GM21786 (cell line): ENCODE measurements at regions not wholly inside any gene's neighbourhood (a gene's known extent, or its start where the extent isn't known, plus 50 kb on each side); places are given as distances from the start of the nearest gene placed in this dataset.

Source experiments
- ATAC-seq: cut with Tn5 transposase; IDR thresholded peaks from one replicate; pipeline ENCODE4 v1.9.1; 2021; ENCODE audit not compliant: unreplicated experiment

DNA sequence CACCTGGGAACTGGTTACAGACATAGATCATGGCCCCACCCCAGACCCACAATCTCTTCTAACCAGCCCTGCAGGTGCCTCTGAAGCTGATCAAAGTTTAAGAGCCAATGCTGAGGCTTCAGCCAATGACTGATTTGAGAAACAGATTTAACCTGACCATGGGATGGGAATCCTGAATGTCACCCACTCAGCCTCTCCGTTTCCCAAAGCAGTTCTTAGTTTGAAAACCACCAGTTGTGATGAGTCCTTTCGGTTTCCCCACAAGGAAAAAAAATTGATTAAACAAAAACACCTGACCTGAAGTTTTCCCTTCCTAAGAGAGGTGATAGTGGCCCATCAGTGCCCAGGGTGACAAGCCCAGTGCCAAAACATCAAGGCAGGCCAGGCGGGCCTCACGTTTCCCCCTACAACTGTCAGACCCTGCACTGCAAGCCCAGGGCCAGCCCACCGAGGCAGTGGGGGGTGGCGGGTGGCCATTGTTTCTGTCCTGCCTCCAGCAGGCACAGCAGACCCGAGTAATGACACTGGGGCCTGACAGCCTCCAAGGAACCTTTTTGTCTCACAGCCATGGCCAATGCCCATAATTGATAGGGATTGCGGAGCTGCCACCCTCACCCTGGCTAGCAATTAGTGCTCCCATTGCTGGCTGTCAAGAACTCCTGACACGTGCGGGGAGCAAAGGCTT, 75.4 kb upstream of the ZMIZ1 start:
- ATAC-seq: no peak

DNA sequence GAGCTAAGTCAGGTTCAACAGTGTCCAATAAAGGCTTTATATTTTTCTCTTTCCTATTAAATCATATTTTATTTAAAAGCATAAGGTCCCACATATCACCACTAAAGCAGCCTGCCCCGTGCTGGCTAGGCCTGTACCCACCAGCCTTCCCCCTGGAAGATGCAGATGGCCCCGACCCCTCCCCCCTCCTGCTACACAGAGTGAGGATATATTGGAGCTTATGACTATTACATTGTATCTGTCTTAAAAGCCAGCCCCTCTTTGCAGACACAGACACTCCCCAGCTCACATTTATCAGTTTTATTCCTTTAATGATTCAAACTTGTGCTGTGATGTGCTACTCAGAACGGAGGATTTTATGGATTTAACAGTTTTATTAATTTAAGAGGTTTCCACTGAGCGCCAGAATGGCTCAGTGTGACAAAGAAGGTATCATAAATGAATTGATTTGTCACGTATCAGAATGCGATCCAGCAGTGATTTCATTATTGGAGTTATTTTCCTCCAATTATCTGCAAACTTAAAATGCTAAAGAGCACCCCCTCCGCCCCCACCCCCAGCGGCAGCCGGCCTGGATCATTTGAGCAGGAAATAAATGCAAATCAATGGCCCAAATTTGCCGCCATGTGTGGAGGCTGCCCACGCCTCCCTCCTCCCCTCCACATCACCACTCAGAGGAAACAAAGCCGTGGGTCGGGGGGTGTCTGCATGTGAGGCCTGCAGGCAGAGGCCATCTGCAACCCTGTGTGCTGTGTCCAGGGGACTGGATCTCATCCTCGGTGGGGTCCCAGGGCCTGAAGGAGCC, 72.6 kb upstream of the ZMIZ1 start:
- no peak for ATAC-seq

DNA sequence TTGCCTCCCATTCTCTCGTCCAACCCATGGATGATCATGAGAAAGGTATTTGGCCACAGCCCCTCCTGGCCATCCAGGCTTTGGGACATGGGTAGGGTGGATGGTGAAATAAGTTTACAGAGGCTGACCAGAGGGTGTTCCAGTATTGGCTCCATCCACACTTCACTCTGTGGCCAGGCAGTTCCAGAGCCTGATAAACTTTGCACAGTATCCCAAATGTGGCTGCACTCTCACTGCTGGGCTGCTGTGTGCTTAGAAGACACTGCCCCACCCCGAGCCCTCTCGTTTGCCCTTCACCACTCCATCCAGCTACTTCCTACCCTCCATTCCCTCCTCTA, 72.0 kb upstream of the ZMIZ1 start:
- no peak for ATAC-seq

DNA sequence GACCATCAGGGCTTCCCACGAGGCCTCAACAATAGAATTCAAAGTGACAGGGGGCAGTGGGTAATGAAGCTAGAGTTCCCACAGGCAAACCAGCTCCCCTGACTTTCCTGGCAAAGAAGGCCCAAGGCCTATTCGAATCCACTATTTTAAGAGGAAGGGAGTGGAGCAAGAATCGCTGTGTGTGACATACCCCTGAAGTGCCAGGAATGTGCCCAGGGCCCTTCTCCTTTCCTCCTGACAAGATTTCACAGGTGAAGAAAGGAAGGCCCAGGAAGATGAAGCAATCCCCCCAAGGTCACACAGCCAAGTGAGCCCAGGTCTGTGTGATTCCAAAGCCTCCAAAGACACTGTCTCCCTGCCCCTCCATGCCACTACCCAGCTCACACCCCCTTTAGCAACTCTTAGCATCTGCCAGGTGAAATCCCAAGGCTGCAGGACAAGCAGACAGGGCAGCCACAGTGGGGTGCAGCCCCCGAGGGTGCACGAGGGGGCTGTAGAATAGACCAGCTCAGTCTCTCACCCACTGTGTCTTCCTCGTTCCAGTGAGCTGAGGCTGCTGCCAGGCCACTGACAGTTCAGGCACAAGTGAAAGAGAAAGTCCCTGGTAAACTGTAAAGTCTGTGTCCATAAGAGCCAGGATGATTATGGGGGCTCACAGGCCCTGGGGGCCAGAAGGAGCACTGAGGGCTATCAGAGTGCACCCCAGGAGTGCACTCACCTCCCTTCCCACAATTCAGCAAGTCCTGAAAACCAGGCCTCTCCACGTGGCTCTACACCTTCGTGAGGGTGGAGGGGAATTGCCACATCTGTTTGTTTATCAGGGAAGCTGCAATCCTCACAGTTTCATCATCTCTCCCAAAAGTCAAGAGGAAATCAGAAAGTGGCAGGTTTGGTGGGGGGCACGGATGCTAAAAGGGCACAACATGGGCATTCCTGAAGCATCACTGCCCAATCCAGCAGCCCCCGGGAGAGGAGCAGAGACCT, 70.8 kb upstream of the ZMIZ1 start:
- no peak for ATAC-seq

DNA sequence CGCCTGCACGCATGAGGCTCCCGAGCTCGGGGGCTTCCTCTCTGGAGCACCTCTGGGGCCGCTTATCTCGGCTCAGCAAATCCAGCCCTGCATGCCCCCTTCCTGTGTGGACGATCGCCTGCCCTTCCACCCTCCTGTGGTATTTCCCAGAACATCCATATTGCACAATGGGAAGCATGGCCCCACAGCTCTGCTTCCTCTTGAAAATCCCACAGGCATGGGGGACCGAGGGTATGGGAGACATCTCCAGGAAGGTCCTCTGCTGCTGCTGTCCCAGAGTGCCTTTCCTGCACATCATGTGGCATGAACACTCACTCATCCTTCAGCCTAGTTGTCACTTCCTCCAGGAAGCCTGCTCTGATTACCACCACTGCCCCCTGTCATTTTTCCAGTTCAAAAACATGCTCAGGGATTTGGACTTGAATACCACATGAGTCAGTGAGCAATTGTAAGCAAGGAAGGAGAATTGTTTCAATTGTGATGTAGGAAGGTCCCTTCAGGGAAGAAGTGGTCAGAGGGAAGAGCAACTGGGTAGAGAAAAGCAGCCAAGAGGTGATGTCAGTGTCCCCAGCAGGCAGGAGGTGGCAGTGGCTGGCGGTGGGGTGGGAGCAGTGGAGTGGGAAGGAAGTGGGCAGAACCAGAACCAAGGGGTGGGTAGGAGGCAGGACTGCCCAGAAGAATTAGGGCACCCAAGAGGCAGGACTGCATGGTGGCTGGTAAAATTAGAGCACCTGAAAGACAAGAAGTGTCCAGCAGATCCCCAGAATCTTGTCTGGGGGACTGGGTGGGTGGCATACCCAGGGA, 67.5 kb upstream of the ZMIZ1 start:
- no peak for ATAC-seq

DNA sequence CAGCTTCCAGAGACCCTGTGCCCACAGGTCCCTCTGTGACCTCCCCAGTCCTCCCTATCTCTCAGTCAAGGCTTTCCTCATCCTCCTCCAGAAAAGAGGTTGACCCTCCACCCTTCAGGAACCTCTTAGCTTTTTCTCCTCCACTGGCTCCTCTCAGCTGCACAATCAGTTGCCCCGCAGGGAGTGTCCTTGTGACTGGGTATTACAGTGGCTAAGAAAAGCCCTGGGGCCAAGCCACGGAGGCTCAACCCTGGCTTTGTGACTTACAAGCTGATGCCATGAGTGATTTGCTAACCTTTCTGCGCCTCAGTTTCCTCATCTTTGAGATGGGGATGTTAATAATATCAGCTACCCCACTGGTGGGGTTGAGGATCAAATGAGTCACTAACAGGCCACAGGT, 66.4 kb upstream of the ZMIZ1 start:
- ATAC-seq: no peak

DNA sequence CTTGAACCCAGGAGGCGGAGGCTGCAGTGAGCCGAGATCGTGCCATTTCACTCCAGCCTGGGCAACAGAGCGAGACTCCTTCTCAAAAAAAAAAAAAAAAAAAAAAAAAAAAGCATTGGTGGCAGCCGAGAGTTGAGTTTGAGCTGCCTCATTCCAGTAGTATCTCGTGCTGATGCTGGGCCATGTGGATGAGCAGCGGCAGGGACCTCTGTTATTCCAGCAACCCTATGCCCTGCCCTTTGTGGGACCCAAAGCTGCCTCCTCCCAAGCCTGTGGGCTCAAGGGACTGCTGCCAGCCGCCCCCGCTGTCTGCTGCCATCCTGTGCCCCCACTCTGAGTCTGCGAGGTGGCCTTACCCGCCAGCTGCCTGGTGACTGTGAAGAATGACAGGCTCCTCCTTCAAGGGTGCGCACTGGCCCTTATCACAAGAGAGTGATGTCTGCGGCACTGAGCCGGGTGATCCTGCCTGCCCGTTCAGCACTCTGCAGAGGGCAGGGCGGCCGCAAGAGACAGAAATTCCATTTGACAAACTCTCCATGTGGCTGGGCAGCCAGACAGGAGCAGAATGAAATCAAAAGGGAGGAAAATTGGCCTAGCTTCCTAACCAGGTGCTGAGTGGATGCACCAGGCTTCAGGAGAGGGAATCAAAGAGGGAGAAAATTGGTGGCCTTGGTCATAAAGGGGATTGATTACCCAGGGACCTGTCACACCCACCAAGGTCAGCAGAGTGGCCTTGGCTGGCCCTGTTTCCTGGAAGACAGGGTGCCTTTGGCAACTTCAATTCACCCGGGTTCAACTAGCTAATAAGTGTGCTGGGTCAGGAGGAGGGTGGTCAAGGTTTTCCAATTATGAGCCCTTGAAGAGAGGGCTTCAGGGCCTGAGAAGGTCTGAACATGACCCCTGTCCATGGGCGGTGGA, 65.3 kb upstream of the ZMIZ1 start:
- no peak for ATAC-seq

DNA sequence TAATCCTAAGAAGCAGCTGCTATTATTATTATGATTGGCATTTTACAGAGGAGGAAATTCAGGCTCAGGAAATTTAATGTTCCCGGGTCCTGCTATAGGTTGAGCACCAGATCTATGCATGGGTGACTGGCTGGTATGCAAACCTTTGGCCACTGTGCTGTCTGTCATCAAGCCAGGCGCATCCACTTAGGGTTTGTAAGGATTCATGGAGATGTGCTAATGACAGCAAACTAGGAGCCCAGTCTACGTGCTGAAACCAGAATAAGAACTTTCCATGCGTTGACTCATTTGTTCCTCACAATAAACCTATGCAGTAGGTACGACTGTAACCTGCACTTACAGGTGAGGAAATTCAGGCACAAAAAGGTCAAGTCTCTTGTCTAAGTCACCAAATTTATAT, 64.5 kb upstream of the ZMIZ1 start:
- ATAC-seq: no peak

DNA sequence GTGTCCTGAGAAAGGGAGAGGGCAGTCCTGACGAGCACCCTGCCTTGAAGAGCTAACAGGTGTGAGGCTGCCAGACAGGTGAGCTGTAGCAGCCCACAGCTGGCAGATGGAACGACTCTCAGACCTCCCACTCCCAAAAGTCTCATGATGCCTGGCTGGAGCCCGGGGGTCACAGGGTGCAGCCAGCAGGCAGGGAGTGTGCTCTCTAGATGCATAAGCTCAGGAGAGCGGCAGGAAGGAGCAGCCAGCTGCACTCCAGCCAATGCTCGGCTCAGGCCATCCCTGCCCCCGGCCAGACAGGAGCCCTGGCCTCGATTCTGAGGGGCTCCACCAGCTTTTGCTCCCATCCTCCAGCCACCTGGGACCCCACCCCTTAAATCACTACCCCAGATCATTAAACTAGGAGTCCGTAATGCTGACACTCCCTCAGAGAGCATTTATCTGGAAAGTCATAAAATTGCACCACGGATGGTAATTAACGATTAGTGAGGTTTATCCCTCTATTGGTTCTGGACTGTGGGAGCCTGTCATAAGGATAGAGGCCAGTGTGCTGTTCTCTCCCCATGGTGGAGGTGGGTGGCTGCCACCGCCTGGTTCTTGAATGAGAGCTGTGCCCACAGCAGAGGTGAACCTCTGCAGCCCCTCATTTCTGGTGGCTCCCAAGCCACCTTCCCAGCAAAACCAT, 63.5 kb upstream of the ZMIZ1 start:
- ATAC-seq: no peak

DNA sequence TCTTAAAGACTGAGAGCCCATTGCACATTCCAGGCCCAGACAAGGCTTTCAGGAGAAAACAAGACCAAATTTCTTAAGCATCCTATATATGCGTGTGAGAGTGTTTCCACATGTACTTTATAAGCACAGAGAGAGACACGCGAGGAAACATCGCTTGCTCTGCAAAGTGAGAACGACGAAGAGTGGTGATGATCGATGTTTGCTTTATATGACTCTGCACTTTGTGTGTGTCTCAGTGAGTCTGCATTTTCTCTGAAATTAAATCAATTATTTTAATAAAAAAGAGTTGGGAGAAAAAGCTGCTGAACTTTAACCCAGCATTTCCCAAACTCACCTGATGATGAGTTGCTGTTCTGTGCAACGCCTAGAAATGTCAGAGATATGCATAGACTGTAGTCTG, 61.7 kb upstream of the ZMIZ1 start:
- ATAC-seq: no peak

DNA sequence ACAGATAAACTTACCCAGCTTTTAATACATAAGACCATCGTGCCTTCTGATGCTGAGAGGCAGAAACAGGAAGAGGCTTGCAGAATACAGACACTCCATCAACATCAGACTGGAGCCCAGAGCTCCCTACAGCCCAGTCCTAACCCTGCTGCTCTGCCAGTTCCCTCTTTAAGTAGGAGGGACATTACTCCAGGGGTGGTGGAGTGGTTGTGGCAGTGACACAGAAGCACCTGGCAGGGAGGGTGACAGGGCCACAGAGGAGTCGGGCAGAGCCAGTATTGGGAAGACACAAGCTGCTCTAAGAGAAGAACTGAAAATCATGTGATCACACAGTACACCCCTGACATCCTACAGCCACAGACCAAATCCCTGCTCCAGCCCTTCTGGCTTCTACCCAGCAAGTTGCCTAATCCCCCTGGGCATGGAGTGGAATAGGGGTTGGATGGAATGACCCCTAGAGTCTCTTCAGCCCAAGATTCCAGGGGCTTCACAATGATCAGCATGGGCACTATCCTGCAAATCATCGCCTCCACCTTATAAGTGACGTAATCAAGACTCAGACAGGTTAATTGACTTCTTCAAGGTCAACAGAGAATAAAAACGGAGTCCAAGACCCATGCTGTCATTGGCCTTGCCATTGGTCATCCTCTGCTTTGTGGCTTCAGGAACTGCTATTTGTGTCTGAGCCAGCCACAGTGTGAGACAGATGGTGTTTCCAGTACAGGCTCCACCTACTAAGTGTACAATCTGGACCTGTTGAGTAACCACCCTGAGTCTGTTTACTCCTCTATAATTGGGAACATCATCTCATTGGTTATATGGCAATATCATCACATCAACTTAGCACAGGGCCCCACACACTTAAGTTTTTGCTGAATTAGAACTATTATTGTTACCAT, 61.1 kb upstream of the ZMIZ1 start:
- no peak for ATAC-seq

DNA sequence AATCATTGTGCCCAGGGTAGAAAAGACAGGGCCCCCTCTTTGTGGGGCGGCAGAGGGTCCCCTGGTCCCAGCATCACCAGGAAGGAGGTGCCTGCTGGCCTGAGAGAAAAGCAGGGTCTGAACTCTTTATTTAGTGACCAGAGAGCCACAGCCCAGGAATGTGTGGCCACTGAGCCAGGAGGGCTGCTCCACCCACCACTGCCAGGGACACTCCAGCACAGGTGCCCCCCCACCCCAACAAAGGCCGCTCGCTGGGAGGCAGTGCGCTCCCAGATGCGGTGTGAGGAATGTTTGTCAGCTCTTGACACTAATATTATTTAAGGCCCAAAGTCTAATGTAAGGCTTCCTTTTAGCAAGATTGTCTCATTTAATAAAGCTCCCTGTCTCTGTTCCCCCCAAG, 59.6 kb upstream of the ZMIZ1 start:
- ATAC-seq: no peak

DNA sequence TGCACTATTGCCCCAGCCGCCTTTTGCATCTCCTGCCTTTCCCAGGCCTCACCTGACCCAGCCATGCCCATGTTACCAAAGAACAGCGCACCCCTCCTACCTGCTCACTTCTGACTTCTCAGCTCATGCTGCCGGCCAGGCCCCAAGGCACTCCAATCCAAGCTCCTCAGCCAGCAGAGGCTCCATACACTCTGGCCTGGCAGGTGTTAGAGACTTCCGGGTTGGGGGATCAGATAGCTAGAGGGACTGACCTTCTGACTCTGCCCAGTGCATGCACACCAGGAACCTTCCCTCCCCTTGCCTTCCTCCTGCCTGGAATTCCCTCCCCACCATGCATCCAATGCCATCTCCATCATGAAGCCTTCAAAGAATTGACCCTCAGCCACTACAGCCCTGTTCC, 56.2 kb upstream of the ZMIZ1 start:
- no peak for ATAC-seq

DNA sequence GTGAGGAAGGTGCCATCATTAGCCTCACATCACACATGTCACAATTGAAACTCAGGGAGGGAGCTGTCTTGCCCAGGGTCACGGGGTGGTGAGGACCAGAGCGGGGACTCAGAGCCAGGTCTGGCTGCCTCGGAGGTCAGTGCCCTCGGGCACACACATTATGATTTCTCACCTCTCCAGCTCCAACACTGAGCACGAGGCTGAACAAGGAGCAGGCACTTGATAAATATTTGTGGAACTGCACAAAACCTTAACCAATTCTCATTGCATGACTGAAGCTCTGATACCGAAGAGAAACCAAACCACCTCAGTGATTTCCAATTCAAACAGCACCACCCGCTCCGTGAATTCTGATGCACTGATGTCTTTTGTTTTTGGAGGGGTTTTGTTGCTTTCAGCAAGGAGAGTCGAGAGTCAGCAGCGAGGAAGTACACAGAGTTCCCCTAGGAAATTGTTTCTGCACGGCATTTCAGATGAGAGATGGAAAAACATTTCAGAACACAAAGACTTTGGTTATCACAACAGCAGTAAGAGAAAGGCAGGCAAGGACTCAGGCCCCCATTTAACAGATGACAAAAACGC, 55.3 kb upstream of the ZMIZ1 start:
- no peak for ATAC-seq

DNA sequence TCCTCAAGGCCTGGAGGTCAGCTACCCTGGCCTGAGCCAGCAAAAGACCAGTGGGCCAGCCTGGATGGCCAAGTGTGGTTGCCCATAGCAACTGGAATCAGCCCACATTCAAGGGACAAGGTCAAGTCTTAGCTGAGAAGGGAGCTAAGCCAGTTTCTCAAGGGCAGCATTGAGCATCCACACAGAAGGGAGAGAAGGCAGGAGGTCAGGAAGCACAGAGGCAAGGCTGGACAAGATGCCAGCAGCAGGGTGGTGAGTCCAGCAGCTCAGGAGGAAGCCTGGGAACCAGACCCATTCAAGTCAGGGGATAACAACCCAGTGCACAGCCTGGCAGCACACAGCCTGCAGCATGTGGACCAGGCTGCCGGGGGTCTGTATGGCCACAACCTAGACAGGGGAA, 54.0 kb upstream of the ZMIZ1 start:
- no peak for ATAC-seq

DNA sequence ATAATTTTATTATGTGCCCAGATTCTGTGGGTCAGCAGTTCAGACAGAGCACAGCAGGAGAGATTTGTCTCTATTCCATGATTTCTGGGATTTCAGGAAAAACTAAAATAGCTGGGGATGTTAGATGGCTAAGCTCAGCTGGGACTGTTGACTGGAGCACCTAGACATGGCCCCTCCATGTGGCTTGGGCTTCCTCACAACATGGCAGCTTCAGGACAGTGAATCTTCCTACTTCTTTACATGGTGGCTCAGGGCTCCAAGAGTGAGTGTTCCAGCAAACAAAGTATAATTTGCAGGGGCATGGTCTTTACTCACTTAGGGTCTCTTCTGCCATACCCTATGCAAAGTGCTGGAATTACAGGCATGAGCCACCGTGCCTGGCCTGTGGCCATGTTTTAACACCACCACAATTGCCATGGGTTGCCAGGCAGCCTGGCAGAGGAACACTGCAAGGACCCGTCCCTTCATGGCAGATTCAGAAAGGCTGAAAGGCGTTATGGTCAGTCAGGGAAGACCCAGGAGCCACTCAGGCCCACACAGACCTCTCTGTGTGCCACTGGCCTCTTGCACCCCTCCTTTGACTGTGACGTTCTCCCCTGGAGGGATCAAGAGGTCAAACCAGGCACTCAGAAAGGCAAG, 50.8 kb upstream of the ZMIZ1 start:
- no peak for ATAC-seq

DNA sequence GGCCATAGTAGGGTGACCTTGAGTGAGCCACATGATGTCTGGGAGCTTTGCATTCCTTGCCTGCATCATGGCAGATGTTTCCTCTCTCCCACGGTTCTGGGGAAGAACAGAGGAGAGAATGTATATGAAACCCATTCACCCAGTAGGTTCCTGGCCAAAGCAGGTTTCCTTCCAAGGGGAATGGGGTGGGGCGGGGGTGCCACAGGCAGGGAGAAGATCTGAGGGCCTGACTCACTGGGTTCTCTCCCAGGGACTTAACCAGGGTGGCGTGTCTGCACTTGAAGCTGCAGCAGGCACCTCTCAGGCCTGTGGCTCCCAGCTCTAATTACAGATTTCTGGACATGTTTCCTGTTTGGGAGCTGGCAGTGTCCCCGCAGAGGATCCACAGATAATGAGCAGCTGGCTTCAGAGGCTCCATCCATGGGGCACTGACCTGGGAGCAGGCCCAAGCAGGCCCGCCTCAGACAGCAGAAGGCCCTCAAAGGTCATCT, 50.2 kb upstream of the ZMIZ1 start:
- no peak for ATAC-seq
